Sigmoid colon (tissue), 6 donors: ENCODE measurements at regions not wholly inside any gene's neighbourhood (a gene's known extent, or its start where the extent isn't known, plus 50 kb on each side); places are given as distances from the start of the nearest gene placed in this dataset.

ENCODE experiments used
- DNase-seq: peaks from one replicate; pipeline ENCODE4 v3.0.0-alpha.2; 2019
- H3K27ac ChIP-seq, 4 donors: fragments of 200-600 bp; sonication (generic); one replicate each; pipeline ENCODE4 v1.5.1; 2016 to 2019; ENCODE audit warnings: mild to moderate bottlenecking in 1 of 4
- H3K27me3 ChIP-seq, 3 donors: fragments of 200-600 bp; sonication (generic); one replicate each; pipeline ENCODE4 v1.5.1; 2019; ENCODE audit warnings: mild to moderate bottlenecking in 1 of 3
- H3K36me3 ChIP-seq, 4 donors: fragments of 200-600 bp; sonication (generic); one replicate each; pipeline ENCODE4 v1.5.1; 2016 to 2019
- H3K4me1 ChIP-seq, 4 donors: fragments of 200-600 bp; sonication (generic); one replicate each; pipeline ENCODE4 v1.5.1; 2017 to 2019
- H3K4me3 ChIP-seq, 4 donors: fragments of 200-600 bp; sonication (generic); one replicate each; pipeline ENCODE4 v1.5.1; 2017 to 2019; ENCODE audit warnings: mild to moderate bottlenecking in 2 of 4, moderate library complexity in 1 of 4
- H3K9me3 ChIP-seq, 4 donors: fragments of 200-600 bp in 3 of 4; sonication (generic) in 3 of 4; one replicate each; pipeline versions ENCODE4 v1.5.1 to v1.6.1; 2013 to 2019
- CTCF ChIP-seq, 4 experiments: fragments of 450-650 bp in 3 of 4; fragments of 200-600 bp in 1 of 4; IDR thresholded peaks; one replicate each; pipeline ENCODE4 v1.5.1; 2016 to 2019; ENCODE audit warnings: antibody characterized with exemption in 4 of 4, mild to moderate bottlenecking in 3 of 4, moderate library complexity in 2 of 4
- EP300 ChIP-seq, 4 donors: sonication (generic); formaldehyde crosslinking; IDR thresholded peaks; one replicate each; pipeline ENCODE4 v1.6.1; 2017; ENCODE audit warnings: antibody characterized with exemption in 4 of 4
- POLR2A ChIP-seq, 2 donors: fragments of 450-650 bp; IDR thresholded peaks; one replicate each; pipeline ENCODE4 v1.6.1; 2016; ENCODE audit warnings: antibody characterized with exemption in 2 of 2, mild to moderate bottlenecking in 2 of 2, moderate library complexity in 2 of 2
- POLR2AphosphoS5 ChIP-seq, 4 donors: sonication (generic); formaldehyde crosslinking; IDR thresholded peaks; one replicate each; pipeline ENCODE4 v1.6.1; 2017; ENCODE audit warnings: antibody characterized with exemption in 4 of 4
- WGBS, 2 donors: extraction: QIAGEN DNeasy Blood & Tissue Kit; methylation state at CpG; one replicate each; pipeline ENCODE4 v1.1.7; 2013; 5-methylcytosine and 5-hydroxymethylcytosine counted together
- intact Hi-C: fragments of 100-400 bp; cut with DNase I; formaldehyde crosslinking; loops from one replicate; pipeline ENCODE4 v1.15.1; 2023
- donor health status: healthy with polysubstance abuse.
- donor health status: healthy.

GRCh38 chr2:190822043-190822442 lies 58.6 kb upstream of the GLS start:
- 73 to 85% methylated on average over 1 of the region's 1 CpG for WGBS, 2 donors
- H3K27me3 ChIP-seq: no peaks in the 10 kb centered on the region
- H3K36me3 ChIP-seq: no peaks in the 10 kb centered on the region
- H3K27ac ChIP-seq: no peak overlapping the region
- no peak for DNase-seq
- TF ChIP-seq POLR2A (IDR thresholded peaks at IDR 0.05) (no peak), CTCF (IDR thresholded peaks at IDR 0.05) (no peak), POLR2AphosphoS5 (IDR thresholded peaks at IDR 0.05) (no peak), EP300 (IDR thresholded peaks at IDR 0.05) (no peak)
- peaks cover 0 to 21% (median 14%) of the 10 kb centered on the region in 4 donors for H3K4me1 ChIP-seq
- intact Hi-C loops: no loop called here
- no peak overlapping the region for H3K4me3 ChIP-seq
- H3K9me3 ChIP-seq: peaks cover 0 to 3% (median 0%) of the 10 kb centered on the region in 4 donors

GRCh38 chr2:190827720-190828119 lies 52.9 kb upstream of the GLS start:
- no peak for TF ChIP-seq POLR2A (IDR thresholded peaks at IDR 0.05)
- no peak for TF ChIP-seq POLR2AphosphoS5 (IDR thresholded peaks at IDR 0.05)
- no peak for TF ChIP-seq EP300 (IDR thresholded peaks at IDR 0.05)
- no peak for TF ChIP-seq CTCF (IDR thresholded peaks at IDR 0.05)
- H3K4me3 ChIP-seq: no peak overlapping the region

GRCh38 chr2:190829642-190830041 lies 51.0 kb upstream of the GLS start:
- H3K4me3 ChIP-seq: no peak overlapping the region
- H3K9me3 ChIP-seq: no peaks in the 10 kb centered on the region
- H3K4me1 ChIP-seq: no peaks in the 10 kb centered on the region
- H3K36me3 ChIP-seq: no peaks in the 10 kb centered on the region
- no peak overlapping the region for H3K27ac ChIP-seq
- TF ChIP-seq POLR2AphosphoS5 (IDR thresholded peaks at IDR 0.05) (no peak), EP300 (IDR thresholded peaks at IDR 0.05) (no peak), POLR2A (IDR thresholded peaks at IDR 0.05) (no peak), CTCF (IDR thresholded peaks at IDR 0.05) (no peak)
- intact Hi-C loops: no loop called here
- 89 to 97% methylated on average over 1 of the region's 1 CpG for WGBS, 2 donors
- H3K27me3 ChIP-seq: no peaks in the 10 kb centered on the region
- no peak for DNase-seq

More at GRCh38 chr2:190827720-190828119, 52.9 kb upstream of the GLS start:
- Histone ChIP-seq H3K4me1 (no peaks in the 10 kb centered on the region), H3K27ac (no peak overlapping the region), H3K36me3 (no peaks in the 10 kb centered on the region), H3K27me3 (no peaks in the 10 kb centered on the region), H3K9me3 (peaks cover 0 to 3% (median 0%) of the 10 kb centered on the region in 4 donors)
- 92 to 95% methylated on average over 3 of the region's 3 CpGs for WGBS, 2 donors
- intact Hi-C loops: no loop called here
- no peak for DNase-seq
